ENCODE measurements at regions not wholly inside any gene's neighbourhood (a gene's known extent, or its start where the extent isn't known, plus 50 kb on each side); places are given as distances from the start of the nearest gene placed in this dataset.
"Not testable (repeated sequence)": the region's sequence is repeated elsewhere in the genome, so short reads cannot be mapped to it uniquely, and the experiment has no call there.

- no peak for TF ChIP-seq EZH2 (IDR thresholded peaks at IDR 0.05; ENCODE audit: borderline replicate concordance)
- TF ChIP-seq, protein P1, sequence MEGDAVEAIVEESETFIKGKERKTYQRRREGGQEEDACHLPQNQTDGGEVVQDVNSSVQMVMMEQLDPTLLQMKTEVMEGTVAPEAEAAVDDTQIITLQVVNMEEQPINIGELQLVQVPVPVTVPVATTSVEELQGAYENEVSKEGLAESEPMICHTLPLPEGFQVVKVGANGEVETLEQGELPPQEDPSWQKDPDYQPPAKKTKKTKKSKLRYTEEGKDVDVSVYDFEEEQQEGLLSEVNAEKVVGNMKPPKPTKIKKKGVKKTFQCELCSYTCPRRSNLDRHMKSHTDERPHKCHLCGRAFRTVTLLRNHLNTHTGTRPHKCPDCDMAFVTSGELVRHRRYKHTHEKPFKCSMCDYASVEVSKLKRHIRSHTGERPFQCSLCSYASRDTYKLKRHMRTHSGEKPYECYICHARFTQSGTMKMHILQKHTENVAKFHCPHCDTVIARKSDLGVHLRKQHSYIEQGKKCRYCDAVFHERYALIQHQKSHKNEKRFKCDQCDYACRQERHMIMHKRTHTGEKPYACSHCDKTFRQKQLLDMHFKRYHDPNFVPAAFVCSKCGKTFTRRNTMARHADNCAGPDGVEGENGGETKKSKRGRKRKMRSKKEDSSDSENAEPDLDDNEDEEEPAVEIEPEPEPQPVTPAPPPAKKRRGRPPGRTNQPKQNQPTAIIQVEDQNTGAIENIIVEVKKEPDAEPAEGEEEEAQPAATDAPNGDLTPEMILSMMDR (IDR thresholded peaks at IDR 0.05; ENCODE audit: poor library complexity): no peak
- TF ChIP-seq EZH2phosphoT487 (IDR thresholded peaks at IDR 0.05; ENCODE audit: low read depth, severe bottlenecking, unreplicated experiment): no peak
- no peak for DNase-seq (ENCODE audit: low spot score)
- Histone ChIP-seq H3K9me2 (replicated peaks; ENCODE audit: insufficient read depth) (no peaks in the 10 kb centered on the region), H3K79me2 (no peaks in the 10 kb centered on the region), H3K9me3 (ENCODE audit: low read depth) (no peaks in the 10 kb centered on the region), H4K20me1 (ENCODE audit: insufficient read depth, poor library complexity, severe bottlenecking) (no peaks in the 10 kb centered on the region), H3K27me3 (no peaks in the 10 kb centered on the region), H3K36me3 (replicated peaks; ENCODE audit: insufficient read depth, low read depth) (no peaks in the 10 kb centered on the region), H3K27ac (no peak overlapping the region), H3K4me1 (ENCODE audit: insufficient read depth) (peaks cover 7% of the 10 kb centered on the region), H2AFZ (no peak overlapping the region), H3K4me3 (no peak overlapping the region), H3K4me2 (no peak overlapping the region)
- over 99% methylated on average over 10 of the region's 10 CpGs for WGBS (ENCODE audit: low lambda C conversion rate, missing lambda C conversion rate)
Observed at GRCh38 chr2:120513776-120514357, 167.9 kb downstream of the INHBB start.

- Histone ChIP-seq H3K4me3 (no peak overlapping the region), H3K4me1 (ENCODE audit: insufficient read depth) (peaks cover 7% of the 10 kb centered on the region), H3K27me3 (no peaks in the 10 kb centered on the region), H3K27ac (no peak overlapping the region), H3K9me3 (ENCODE audit: low read depth) (no peaks in the 10 kb centered on the region), H2AFZ (no peak overlapping the region), H3K4me2 (no peak overlapping the region), H3K9me2 (replicated peaks; ENCODE audit: insufficient read depth) (no peaks in the 10 kb centered on the region), H3K36me3 (replicated peaks; ENCODE audit: insufficient read depth, low read depth) (no peaks in the 10 kb centered on the region), H4K20me1 (ENCODE audit: insufficient read depth, poor library complexity, severe bottlenecking) (no peaks in the 10 kb centered on the region), H3K79me2 (no peaks in the 10 kb centered on the region)
- 79% methylated on average over 8 of the region's 8 CpGs for WGBS (ENCODE audit: low lambda C conversion rate, missing lambda C conversion rate)
- no peak for DNase-seq (ENCODE audit: low spot score)
- TF ChIP-seq EZH2phosphoT487 (IDR thresholded peaks at IDR 0.05; ENCODE audit: low read depth, severe bottlenecking, unreplicated experiment): no peak
- TF ChIP-seq, protein P1 (IDR thresholded peaks at IDR 0.05; ENCODE audit: poor library complexity): no peak
- TF ChIP-seq EZH2 (IDR thresholded peaks at IDR 0.05; ENCODE audit: borderline replicate concordance): no peak
Observed at GRCh38 chr2:120514521-120514920, 168.6 kb downstream of the INHBB start.

DNA sequence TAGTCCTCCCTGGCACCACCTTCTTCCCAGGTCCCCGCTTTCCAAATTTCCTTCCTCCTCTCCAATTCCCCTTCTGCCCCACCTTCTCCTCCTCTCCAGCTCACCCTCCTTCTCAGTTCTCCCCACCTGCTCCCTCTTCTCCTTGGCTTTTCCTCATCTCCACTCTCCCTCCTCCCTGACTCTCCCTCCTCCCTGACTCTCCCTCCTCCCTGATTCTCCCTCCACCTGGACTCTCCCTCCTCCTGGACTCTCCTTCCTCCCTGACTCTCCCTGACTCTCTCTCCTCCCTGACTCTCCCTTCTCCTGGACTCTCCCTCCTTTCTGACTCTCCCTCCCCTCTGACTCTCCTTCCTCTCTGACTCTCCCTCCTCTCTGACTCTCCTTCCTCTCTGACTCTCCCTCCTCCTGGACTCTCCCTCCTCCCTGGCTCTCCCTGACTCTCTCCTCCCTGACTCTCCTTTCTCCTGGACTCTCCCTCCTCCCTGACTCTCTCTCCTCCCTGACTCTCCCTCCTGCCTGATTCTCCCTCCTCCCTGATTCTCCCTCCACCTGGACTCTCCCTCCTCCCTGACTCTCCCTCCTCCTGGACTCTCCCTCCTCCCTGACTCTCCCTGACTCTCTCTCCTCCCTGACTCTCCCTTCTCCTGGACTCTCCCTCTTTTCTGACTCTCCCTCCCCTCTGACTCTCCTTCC is 169.3 kb downstream of the INHBB start:
- DNase-seq (ENCODE audit: low spot score); H3K36me3 ChIP-seq (replicated peaks; ENCODE audit: insufficient read depth, low read depth); H4K20me1 ChIP-seq (ENCODE audit: insufficient read depth, poor library complexity, severe bottlenecking); H3K79me2 ChIP-seq; H3K9me2 ChIP-seq (replicated peaks; ENCODE audit: insufficient read depth); H3K27me3 ChIP-seq; H3K27ac ChIP-seq; H3K4me1 ChIP-seq (ENCODE audit: insufficient read depth); H3K4me3 ChIP-seq; H3K4me2 ChIP-seq; H2AFZ ChIP-seq; H3K9me3 ChIP-seq (ENCODE audit: low read depth): not testable (repeated sequence)
- 100% methylated on average over 1 of the region's 1 CpG for WGBS (ENCODE audit: low lambda C conversion rate, missing lambda C conversion rate)

GRCh38 chr2:120515759-120516678 is 170.1 kb downstream of the INHBB start:
- H3K4me3 ChIP-seq: no peak overlapping the region
- no peak for DNase-seq (ENCODE audit: low spot score)
- no peak overlapping the region for H3K27ac ChIP-seq
- no peak overlapping the region for H3K4me2 ChIP-seq
- no peaks in the 10 kb centered on the region for H3K9me3 ChIP-seq (ENCODE audit: low read depth)
- no peaks in the 10 kb centered on the region for H4K20me1 ChIP-seq (ENCODE audit: insufficient read depth, poor library complexity, severe bottlenecking)
- peaks cover 7% of the 10 kb centered on the region for H3K4me1 ChIP-seq (ENCODE audit: insufficient read depth)
- no peaks in the 10 kb centered on the region for H3K9me2 ChIP-seq (replicated peaks; ENCODE audit: insufficient read depth)
- no peak overlapping the region for H2AFZ ChIP-seq
- H3K79me2 ChIP-seq: no peaks in the 10 kb centered on the region
- no peaks in the 10 kb centered on the region for H3K36me3 ChIP-seq (replicated peaks; ENCODE audit: insufficient read depth, low read depth)
- TF ChIP-seq EZH2 (IDR thresholded peaks at IDR 0.05; ENCODE audit: borderline replicate concordance) (no peak), EZH2phosphoT487 (IDR thresholded peaks at IDR 0.05; ENCODE audit: low read depth, severe bottlenecking, unreplicated experiment) (no peak)
- TF ChIP-seq, protein P1 (IDR thresholded peaks at IDR 0.05; ENCODE audit: poor library complexity): no peak
- WGBS (ENCODE audit: low lambda C conversion rate, missing lambda C conversion rate): 70% methylated on average over 5 of the region's 5 CpGs
- no peaks in the 10 kb centered on the region for H3K27me3 ChIP-seq

Data from hepatocyte (in vitro differentiated cells).